ENCODE measurements at regions not wholly inside any gene's neighbourhood (a gene's known extent, or its start where the extent isn't known, plus 50 kb on each side); places are given as distances from the start of the nearest gene placed in this dataset.
"Not testable (repeated sequence)": the region's sequence is repeated elsewhere in the genome, so short reads cannot be mapped to it uniquely, and the experiment has no call there.

- DNase-seq, result no peak
Observed at GRCh38 chr16:13554643-13555042, 365.3 kb upstream of the ERCC4 start.

GRCh38 chr16:13557418-13557817 lies 362.5 kb upstream of the ERCC4 start:
- DNase-seq, result no peak

GRCh38 chr16:13558752-13559151 lies 361.2 kb upstream of the ERCC4 start:
- DNase-seq, result no peak

DNA sequence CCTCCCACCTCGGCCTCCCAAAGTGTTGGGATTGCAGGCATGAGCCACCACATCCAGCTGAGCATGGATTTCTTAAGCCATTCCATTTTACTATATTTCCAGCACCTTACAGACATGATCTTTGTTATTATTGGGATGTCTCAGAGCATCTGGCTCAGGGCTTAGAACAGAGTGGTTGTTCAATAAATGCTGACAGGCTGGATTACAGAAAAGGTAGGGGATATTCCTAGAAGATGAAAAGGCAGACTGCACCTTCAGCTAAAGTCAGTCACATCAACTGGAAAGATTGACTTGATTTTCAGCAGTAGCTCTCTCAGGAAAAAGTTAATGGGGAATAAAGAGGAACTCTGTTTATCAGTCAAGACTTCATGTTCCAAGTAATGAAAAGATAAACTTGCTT lies 360.3 kb upstream of the ERCC4 start:
- DNase-seq, result no peak

DNA sequence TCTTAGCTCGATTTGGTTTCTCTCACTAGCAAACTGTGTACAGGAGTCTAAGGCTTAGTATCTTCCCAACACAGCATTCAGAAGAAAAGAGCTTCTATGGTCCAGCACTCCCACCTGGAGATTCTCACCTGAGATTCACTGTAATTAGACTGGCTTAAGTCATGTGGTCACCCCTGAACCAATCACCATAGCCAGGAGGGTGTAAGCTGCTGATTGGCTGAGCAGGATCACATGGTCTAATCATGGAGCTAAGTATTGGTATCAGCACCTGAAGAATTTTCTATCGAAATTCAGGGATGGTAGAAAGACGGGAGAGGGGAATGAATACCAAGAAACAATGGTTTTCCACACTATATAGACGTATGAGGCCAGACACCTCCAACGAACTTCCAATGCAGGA lies 359.8 kb upstream of the ERCC4 start:
- DNase-seq, result no peak

GRCh38 chr16:13561291-13562070 lies 358.5 kb upstream of the ERCC4 start:
- DNase-seq, result no peak

GRCh38 chr16:13568803-13569202 lies 351.2 kb upstream of the ERCC4 start:
- no peak for DNase-seq

DNA sequence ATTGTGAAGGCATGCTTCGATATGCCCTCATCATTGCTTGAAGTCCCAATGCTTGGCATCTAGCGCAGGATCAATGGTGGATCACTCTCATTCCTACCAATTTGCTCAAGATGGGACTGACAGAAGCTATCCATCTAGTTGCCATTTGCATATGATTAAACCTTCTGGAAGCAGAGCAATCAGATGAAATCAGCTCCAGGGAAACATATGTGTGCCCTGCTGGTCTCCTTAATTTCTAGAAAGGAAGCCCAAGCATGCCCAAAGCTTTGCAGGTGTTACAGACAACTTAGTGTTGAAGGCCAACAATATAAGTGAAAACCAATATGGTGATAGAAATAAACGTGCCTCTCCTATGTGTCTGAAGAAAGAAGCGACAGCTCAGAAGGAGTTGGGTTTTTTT lies 350.0 kb upstream of the ERCC4 start:
- no peak for DNase-seq

DNA sequence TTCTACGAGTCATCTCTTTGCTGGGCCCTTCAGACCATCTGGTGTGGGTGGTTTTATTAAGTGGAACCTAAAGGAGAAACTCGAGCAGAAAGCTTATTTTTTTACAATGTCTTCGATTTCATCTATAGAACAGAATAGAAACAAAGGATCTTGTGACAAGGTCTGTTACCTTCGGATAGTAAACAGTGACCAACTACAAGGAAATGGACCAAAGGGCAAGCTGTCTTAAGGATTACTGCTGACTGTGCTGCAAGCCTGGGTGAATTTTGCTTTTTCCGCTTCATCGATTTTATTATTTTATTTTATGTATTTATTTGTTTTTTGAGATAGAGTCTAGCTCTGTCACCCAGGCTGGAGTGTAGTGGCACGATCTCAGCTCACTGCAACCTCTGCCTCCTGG lies 348.9 kb upstream of the ERCC4 start:
- no peak for DNase-seq

- no peak for DNase-seq
Observed at GRCh38 chr16:13573903-13574302, 346.1 kb upstream of the ERCC4 start.

GRCh38 chr16:13586051-13586450 lies 333.9 kb upstream of the ERCC4 start:
- DNase-seq, result no peak

- no peak for DNase-seq
Observed at GRCh38 chr16:13587181-13587580, 332.8 kb upstream of the ERCC4 start.

DNA sequence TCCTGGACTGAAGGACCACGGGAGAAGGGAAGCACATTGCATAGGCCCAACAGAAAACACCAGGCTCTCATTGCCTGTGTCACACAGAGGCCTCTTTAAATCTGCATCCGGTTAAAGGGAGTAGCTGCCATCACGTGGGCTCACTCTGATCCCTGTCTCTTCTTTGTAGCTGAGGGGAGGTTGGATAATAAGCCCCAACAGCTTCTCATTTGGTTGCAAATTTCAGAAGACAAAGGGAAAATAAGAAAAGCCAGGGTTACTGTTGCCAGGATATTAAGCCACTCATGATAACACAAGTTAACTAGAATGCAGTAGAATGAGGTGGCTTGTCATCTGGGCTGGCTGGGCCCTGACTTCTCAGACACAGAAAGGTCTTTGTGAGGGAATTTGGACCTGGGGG lies 325.1 kb upstream of the ERCC4 start:
- no peak for DNase-seq

GRCh38 chr16:13606804-13607203 lies 313.1 kb upstream of the ERCC4 start:
- DNase-seq, result no peak

GRCh38 chr16:13607289-13607688 lies 312.7 kb upstream of the ERCC4 start:
- no peak for DNase-seq

DNA sequence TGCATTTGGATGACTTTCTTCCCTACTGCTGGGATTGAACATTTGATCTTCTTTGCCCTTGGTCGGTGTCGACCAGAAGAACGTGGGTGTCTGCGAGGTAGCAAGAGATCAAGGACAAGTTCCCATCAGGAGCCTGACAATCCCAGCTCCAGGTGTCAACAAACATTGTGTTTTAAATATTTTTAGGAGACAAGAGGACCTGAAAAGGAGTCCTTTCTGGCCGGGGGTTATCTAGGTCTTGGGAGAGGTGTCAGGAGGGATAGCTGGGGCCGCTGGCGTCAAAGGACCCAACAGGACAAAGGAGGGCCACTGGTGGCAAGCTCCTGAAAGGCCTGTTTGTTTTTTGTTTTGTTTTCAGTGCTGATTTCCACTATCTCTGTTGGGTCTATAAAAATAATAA lies 308.4 kb upstream of the ERCC4 start:
- DNase-seq, result no peak

GRCh38 chr16:13612623-13613022 lies 307.3 kb upstream of the ERCC4 start:
- DNase-seq, result no peak

DNA sequence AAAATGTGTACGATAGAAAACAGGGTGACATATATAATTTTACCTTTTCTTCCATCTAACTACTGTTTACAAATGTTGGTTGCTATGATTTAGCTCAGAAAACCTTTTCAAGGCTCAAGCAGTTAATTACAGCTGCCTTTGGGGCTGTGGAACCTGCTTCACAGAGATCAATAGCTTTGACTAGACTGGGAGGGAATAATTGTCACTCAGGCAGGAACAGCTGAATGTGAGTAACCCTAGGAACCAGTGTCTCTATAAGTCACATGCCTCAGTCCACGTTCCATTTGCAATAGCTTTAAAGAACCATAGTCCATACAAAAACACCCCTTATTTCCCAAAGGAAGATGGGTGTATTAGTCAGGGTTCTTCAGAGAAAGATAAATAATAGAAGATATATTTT lies 306.8 kb upstream of the ERCC4 start:
- no peak for DNase-seq

- no peak for DNase-seq
Observed at GRCh38 chr16:13621639-13622038, 298.3 kb upstream of the ERCC4 start.

DNA sequence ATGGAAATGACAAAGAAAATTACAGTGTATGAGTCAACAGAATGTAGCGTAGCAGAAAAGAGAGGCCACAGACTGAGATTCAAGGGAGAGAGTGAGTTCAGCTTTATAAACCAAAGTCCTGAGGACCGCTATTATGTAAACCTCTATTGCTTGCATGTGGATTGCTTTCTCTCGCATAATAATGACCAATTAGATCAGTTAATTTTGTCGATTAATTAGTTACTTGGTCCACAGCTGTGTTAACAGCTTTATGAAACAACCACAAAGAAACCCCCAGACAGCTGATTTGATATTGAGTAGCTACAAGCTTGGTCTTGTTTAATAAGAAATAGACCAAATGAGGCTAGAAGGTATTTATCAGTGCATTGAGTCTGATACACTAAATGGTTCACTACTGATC lies 291.8 kb upstream of the ERCC4 start:
- DNase-seq, result no peak

- DNase-seq, result no peak
Observed at GRCh38 chr16:13629704-13630103, 290.2 kb upstream of the ERCC4 start.

- no peak for DNase-seq
Observed at GRCh38 chr16:13630374-13630773, 289.6 kb upstream of the ERCC4 start.

GRCh38 chr16:13631213-13631767 lies 288.7 kb upstream of the ERCC4 start:
- no peak for DNase-seq

- DNase-seq, result no peak
Observed at GRCh38 chr16:13631916-13632315, 288.0 kb upstream of the ERCC4 start.

- not testable (repeated sequence) for DNase-seq
Observed at GRCh38 chr16:13632504-13632903, 287.4 kb upstream of the ERCC4 start.

All from DMS53 (cell line).